Prostate gland (tissue), 2 donors: ENCODE measurements at regions not wholly inside any gene's neighbourhood (a gene's known extent, or its start where the extent isn't known, plus 50 kb on each side); places are given as distances from the start of the nearest gene placed in this dataset.

Source experiments
- CTCF ChIP-seq, 4 experiments: fragments of 200-600 bp in 2 of 4; fragments of 450-650 bp in 2 of 4; sonication (generic) in 2 of 4; IDR thresholded peaks; 1 replicate in 3 of 4; 2 replicates in 1 of 4; pipeline ENCODE4 v1.5.1; 2016 to 2019; ENCODE audit warnings: antibody characterized with exemption in 4 of 4, mild to moderate bottlenecking in 2 of 4, moderate library complexity in 2 of 4
- POLR2A ChIP-seq: fragments of 450-650 bp; IDR thresholded peaks from one replicate; pipeline ENCODE4 v1.6.1; 2016; ENCODE audit warnings: antibody characterized with exemption, mild to moderate bottlenecking

GRCh38 chr12:30440826-30441602 lies 254.7 kb downstream of the IPO8 start:
- no peak for TF ChIP-seq CTCF (IDR thresholded peaks at IDR 0.05)
- TF ChIP-seq POLR2A, result no peak
